ENCODE measurements at regions not wholly inside any gene's neighbourhood (a gene's known extent, or its start where the extent isn't known, plus 50 kb on each side); places are given as distances from the start of the nearest gene placed in this dataset.

- FAIRE-seq (peak; percentile 58), DNase-seq (ENCODE audit: low read depth) (peak; percentile 93)
- TF ChIP-seq CTCF (IDR thresholded peaks at IDR 0.05; ENCODE audit: insufficient read depth, low read depth, low read length) (no peak), EZH2 (IDR thresholded peaks at IDR 0.05; ENCODE audit: insufficient read depth, low read length) (no peak)
- no peaks in the 10 kb centered on the region for H3K79me2 ChIP-seq (ENCODE audit: insufficient read depth, low read length)
- Mint-ChIP-seq H3K4me3 (ENCODE audit: unreplicated experiment) (no peak overlapping the region), H3K36me3 (ENCODE audit: low read depth, unreplicated experiment) (no peaks in the 10 kb centered on the region), H3K9me3 (ENCODE audit: unreplicated experiment) (no peaks in the 10 kb centered on the region), H3K27me3 (ENCODE audit: low read depth, unreplicated experiment) (peaks cover 8% of the 10 kb centered on the region), H3K4me1 (ENCODE audit: low read depth, unreplicated experiment) (no peaks in the 10 kb centered on the region), H3K27ac (ENCODE audit: unreplicated experiment) (no peak overlapping the region)
- no peak overlapping the region for H3K4me2 ChIP-seq (ENCODE audit: low read length)
- no peaks in the 10 kb centered on the region for H4K20me1 ChIP-seq (ENCODE audit: insufficient read depth, low read length)
- H3K36me3 ChIP-seq (ENCODE audit: insufficient read depth, low read length), result no peaks in the 10 kb centered on the region
- H2AFZ ChIP-seq (ENCODE audit: low read depth, low read length), result no peak overlapping the region
- H3K4me1 ChIP-seq (ENCODE audit: insufficient read depth, low read length), result peaks cover 7% of the 10 kb centered on the region
- H3K27me3 ChIP-seq (ENCODE audit: insufficient read depth, low read length), result no peaks in the 10 kb centered on the region
- H3K9me3 ChIP-seq (ENCODE audit: insufficient read depth, low read depth, low read length), result no peaks in the 10 kb centered on the region
- H3K9ac ChIP-seq (ENCODE audit: low read length), result no peak overlapping the region
- H3K27ac ChIP-seq (ENCODE audit: low read depth, low read length), result no peak overlapping the region
- no peak overlapping the region for H3K4me3 ChIP-seq (ENCODE audit: insufficient read depth, low read depth, low read length)
Measured at GRCh38 chr18:75923169-75923568, 495.7 kb upstream of the SMIM21 start.

GRCh38 chr18:75916624-75916982 is 489.1 kb upstream of the SMIM21 start:
- no peaks in the 10 kb centered on the region for H3K4me1 Mint-ChIP-seq (ENCODE audit: low read depth, unreplicated experiment)
- Histone ChIP-seq H3K9ac (ENCODE audit: low read length) (no peak overlapping the region), H3K36me3 (ENCODE audit: insufficient read depth, low read length) (no peaks in the 10 kb centered on the region), H3K4me2 (ENCODE audit: low read length) (peak overlapping the region; percentile 85), H3K9me3 (ENCODE audit: insufficient read depth, low read depth, low read length) (no peaks in the 10 kb centered on the region), H4K20me1 (ENCODE audit: insufficient read depth, low read length) (no peaks in the 10 kb centered on the region), H3K4me3 (ENCODE audit: insufficient read depth, low read depth, low read length) (peak overlapping the region; percentile 54), H3K4me1 (ENCODE audit: insufficient read depth, low read length) (no peaks in the 10 kb centered on the region), H3K79me2 (ENCODE audit: insufficient read depth, low read length) (no peaks in the 10 kb centered on the region), H3K27me3 (ENCODE audit: insufficient read depth, low read length) (no peaks in the 10 kb centered on the region), H2AFZ (ENCODE audit: low read depth, low read length) (peak overlapping the region; percentile 86), H3K27ac (ENCODE audit: low read depth, low read length) (no peak overlapping the region)
- FAIRE-seq, result no peak
- no peak for TF ChIP-seq CTCF (IDR thresholded peaks at IDR 0.05; ENCODE audit: insufficient read depth, low read depth, low read length)
- no peak for TF ChIP-seq EZH2 (IDR thresholded peaks at IDR 0.05; ENCODE audit: insufficient read depth, low read length)
- no peak overlapping the region for H3K4me3 Mint-ChIP-seq (ENCODE audit: unreplicated experiment)
- no peak overlapping the region for H3K27ac Mint-ChIP-seq (ENCODE audit: unreplicated experiment)
- peaks cover 38% of the 10 kb centered on the region for H3K27me3 Mint-ChIP-seq (ENCODE audit: low read depth, unreplicated experiment)
- H3K9me3 Mint-ChIP-seq (ENCODE audit: unreplicated experiment), result no peaks in the 10 kb centered on the region
- DNase-seq (ENCODE audit: low read depth), result no peak
- H3K36me3 Mint-ChIP-seq (ENCODE audit: low read depth, unreplicated experiment), result no peaks in the 10 kb centered on the region

GRCh38 chr18:75915941-75916623 is 488.6 kb upstream of the SMIM21 start:
- Histone ChIP-seq H3K27me3 (ENCODE audit: insufficient read depth, low read length) (no peaks in the 10 kb centered on the region), H3K9ac (ENCODE audit: low read length) (peak overlapping the region; percentile 48), H3K79me2 (ENCODE audit: insufficient read depth, low read length) (no peaks in the 10 kb centered on the region), H3K27ac (ENCODE audit: low read depth, low read length) (no peak overlapping the region), H4K20me1 (ENCODE audit: insufficient read depth, low read length) (no peaks in the 10 kb centered on the region), H3K9me3 (ENCODE audit: insufficient read depth, low read depth, low read length) (no peaks in the 10 kb centered on the region), H3K4me1 (ENCODE audit: insufficient read depth, low read length) (no peaks in the 10 kb centered on the region), H3K36me3 (ENCODE audit: insufficient read depth, low read length) (no peaks in the 10 kb centered on the region), H3K4me2 (ENCODE audit: low read length) (peak overlapping the region; percentile 85), H2AFZ (ENCODE audit: low read depth, low read length) (peak overlapping the region; percentile 86), H3K4me3 (ENCODE audit: insufficient read depth, low read depth, low read length) (peak overlapping the region; percentile 54)
- DNase-seq (ENCODE audit: low read depth) (peak; percentile 33), FAIRE-seq (no peak)
- H3K36me3 Mint-ChIP-seq (ENCODE audit: low read depth, unreplicated experiment), result no peaks in the 10 kb centered on the region
- H3K4me1 Mint-ChIP-seq (ENCODE audit: low read depth, unreplicated experiment), result no peaks in the 10 kb centered on the region
- TF ChIP-seq CTCF (IDR thresholded peaks at IDR 0.05; ENCODE audit: insufficient read depth, low read depth, low read length) (no peak), EZH2 (IDR thresholded peaks at IDR 0.05; ENCODE audit: insufficient read depth, low read length) (peak; percentile 18)
- no peaks in the 10 kb centered on the region for H3K9me3 Mint-ChIP-seq (ENCODE audit: unreplicated experiment)
- no peak overlapping the region for H3K27ac Mint-ChIP-seq (ENCODE audit: unreplicated experiment)
- H3K27me3 Mint-ChIP-seq (ENCODE audit: low read depth, unreplicated experiment), result peaks cover 38% of the 10 kb centered on the region
- no peak overlapping the region for H3K4me3 Mint-ChIP-seq (ENCODE audit: unreplicated experiment)

All from astrocyte (in vitro differentiated cells and primary cell).